CD4-positive, alpha-beta T cell (primary cell): ENCODE measurements at regions not wholly inside any gene's neighbourhood (a gene's known extent, or its start where the extent isn't known, plus 50 kb on each side); places are given as distances from the start of the nearest gene placed in this dataset.

Source experiments
- ATAC-seq: fragments of 200-7000 bp; cut with Tn5 transposase; one replicate; pipeline ENCODE4 v1.10.0; 2022; ENCODE audit warnings: mild to moderate bottlenecking; ENCODE audit not compliant: poor library complexity
- CTCF ChIA-PET: fragments of 350-600 bp; sonication (Branson Sonifier 250); formaldehyde crosslinking; loops from one replicate; lab custom pipeline; 2021; ENCODE audit warnings: antibody characterized with exemption, inconsistent platforms; lab: Charles Lee
- POLR2A ChIA-PET: fragments of 350-600 bp; sonication (Branson Sonifier 250); formaldehyde crosslinking; loops from one replicate; lab custom pipeline; 2021; ENCODE audit warnings: antibody characterized with exemption, inconsistent platforms; lab: Charles Lee
- DNase-seq, 14 experiments: peaks; one replicate each; pipeline ENCODE4 v3.0.0-alpha.2; 2013 to 2020; ENCODE audit warnings: mixed read lengths in 2 of 14
- H3K27ac ChIP-seq, 2 donors: one replicate each; pipeline versions ENCODE4 v1.5.1 to v1.7.0; 2013; ENCODE audit warnings: low read length in 2 of 2, low read depth in 1 of 2, mild to moderate bottlenecking in 1 of 2
- H3K27me3 ChIP-seq, 2 experiments: 1 replicate in 1 of 2; 2 replicates in 1 of 2; pipeline versions ENCODE4 v1.6.1 to v1.7.0; 2013; ENCODE audit warnings: low read length in 2 of 2, control low read depth in 1 of 2, mild to moderate bottlenecking in 1 of 2, moderate library complexity in 1 of 2; ENCODE audit not compliant: insufficient read depth in 2 of 2, control insufficient read depth in 1 of 2
- H3K36me3 ChIP-seq: one replicate; pipeline ENCODE4 v1.6.1; 2013; ENCODE audit warnings: low read length, control low read depth; ENCODE audit not compliant: insufficient read depth
- H3K4me1 ChIP-seq: one replicate; pipeline ENCODE4 v1.6.1; 2013; ENCODE audit warnings: low read length, control low read depth; ENCODE audit not compliant: insufficient read depth
- H3K4me3 ChIP-seq: one replicate; pipeline ENCODE4 v1.5.1; 2013; ENCODE audit warnings: mild to moderate bottlenecking, low read length, moderate library complexity
- H3K9me3 ChIP-seq, 2 experiments: 1 replicate in 1 of 2; 2 replicates in 1 of 2; pipeline versions ENCODE4 v1.6.1 to v1.7.0; 2013; ENCODE audit warnings: low read length in 2 of 2, mild to moderate bottlenecking in 2 of 2, control low read depth in 1 of 2, moderate library complexity in 1 of 2; ENCODE audit not compliant: control insufficient read depth in 1 of 2, insufficient read depth in 1 of 2
- H3K27ac Mint-ChIP-seq: one replicate; pipeline ENCODE4 v1.8.0; 2020; ENCODE audit warnings: mixed read lengths
- H3K27me3 Mint-ChIP-seq: one replicate; pipeline ENCODE4 v1.8.0; 2021; ENCODE audit warnings: mixed read lengths
- H3K36me3 Mint-ChIP-seq: one replicate; pipeline ENCODE4 v1.8.0; 2021; ENCODE audit warnings: low read depth, mixed read lengths
- H3K4me1 Mint-ChIP-seq: one replicate; pipeline ENCODE4 v1.8.0; 2021; ENCODE audit warnings: low read depth, mixed read lengths
- H3K4me3 Mint-ChIP-seq: one replicate; pipeline ENCODE4 v1.8.0; 2020; ENCODE audit warnings: mild to moderate bottlenecking, mixed read lengths
- H3K9me3 Mint-ChIP-seq: one replicate; pipeline ENCODE4 v1.8.0; 2020; ENCODE audit warnings: mixed read lengths
- CTCF ChIP-seq: fragments of 200-600 bp; IDR thresholded peaks from one replicate; pipeline ENCODE4 v1.8.0; 2022; ENCODE audit warnings: antibody characterized with exemption, mild to moderate bottlenecking
- intact Hi-C, 2 experiments: fragments of 100-400 bp; cut with DNase I in 1 of 2; cut with micrococcal nuclease in 1 of 2; formaldehyde crosslinking; loops; one replicate each; pipeline versions ENCODE4 v1.15.1 to v1.9.0; 2023 to 2025; cut with DNase I, micrococcal nuclease

GRCh38 chr12:90499795-90500194 lies 455.2 kb downstream of the CCER1 start:
- intact Hi-C loops = no loop called here
- no peaks in the 10 kb centered on the region for H3K4me1 Mint-ChIP-seq
- Histone ChIP-seq H3K4me1 (no peaks in the 10 kb centered on the region), H3K9me3 (no peaks in the 10 kb centered on the region), H3K36me3 (no peaks in the 10 kb centered on the region), H3K27me3 (no peaks in the 10 kb centered on the region), H3K4me3 (no peak overlapping the region), H3K27ac (no peak overlapping the region)
- ChIA-PET POLR2A (no interaction called here), CTCF (no interaction called here)
- H3K27ac Mint-ChIP-seq = no peak overlapping the region
- H3K36me3 Mint-ChIP-seq = no peaks in the 10 kb centered on the region
- no peak for TF ChIP-seq CTCF
- H3K27me3 Mint-ChIP-seq = no peaks in the 10 kb centered on the region
- DNase-seq (no peak), ATAC-seq (no peak)
- no peak overlapping the region for H3K4me3 Mint-ChIP-seq
- H3K9me3 Mint-ChIP-seq = no peaks in the 10 kb centered on the region

DNA sequence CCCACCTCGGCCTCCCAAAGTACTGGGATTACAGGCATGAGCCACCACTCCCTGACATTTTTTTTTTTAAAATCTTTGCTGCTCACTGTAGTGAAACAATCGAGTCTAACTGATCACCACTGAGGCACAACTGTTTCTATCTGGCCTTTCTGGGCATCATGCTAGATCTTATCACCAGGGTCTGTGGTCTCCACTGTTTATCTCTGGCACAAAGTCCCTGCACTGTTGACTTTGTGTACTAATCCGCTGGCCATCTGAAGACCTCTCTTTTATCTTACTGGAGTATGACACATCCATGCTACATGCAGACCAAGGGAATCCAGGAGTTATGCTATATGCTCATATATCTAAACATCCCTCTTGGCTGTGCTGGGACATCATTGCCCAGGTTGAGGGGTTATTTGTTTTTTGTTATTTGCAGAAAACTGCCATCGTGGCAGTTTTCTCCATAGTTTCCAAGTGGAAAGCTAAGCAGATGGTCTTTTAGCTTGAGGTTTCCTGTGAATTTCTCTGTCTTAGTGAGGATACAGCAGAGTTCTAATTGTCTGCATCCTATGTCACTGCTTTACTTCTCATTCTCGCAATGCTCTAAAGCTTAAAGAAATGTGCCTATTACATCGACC lies 456.9 kb downstream of the CCER1 start:
- no peaks in the 10 kb centered on the region for H3K9me3 ChIP-seq
- H3K4me1 Mint-ChIP-seq = no peaks in the 10 kb centered on the region
- no peak for TF ChIP-seq CTCF
- DNase-seq (no peak), ATAC-seq (no peak)
- no peaks in the 10 kb centered on the region for H3K36me3 Mint-ChIP-seq
- intact Hi-C loops = no loop called here
- no peak overlapping the region for H3K27ac ChIP-seq
- H3K4me1 ChIP-seq = no peaks in the 10 kb centered on the region
- H3K36me3 ChIP-seq = no peaks in the 10 kb centered on the region
- no peaks in the 10 kb centered on the region for H3K27me3 ChIP-seq
- no peak overlapping the region for H3K27ac Mint-ChIP-seq
- H3K27me3 Mint-ChIP-seq = no peaks in the 10 kb centered on the region
- CTCF ChIA-PET = no interaction called here
- H3K9me3 Mint-ChIP-seq = no peaks in the 10 kb centered on the region
- POLR2A ChIA-PET = no interaction called here
- no peak overlapping the region for H3K4me3 Mint-ChIP-seq
- no peak overlapping the region for H3K4me3 ChIP-seq

DNA sequence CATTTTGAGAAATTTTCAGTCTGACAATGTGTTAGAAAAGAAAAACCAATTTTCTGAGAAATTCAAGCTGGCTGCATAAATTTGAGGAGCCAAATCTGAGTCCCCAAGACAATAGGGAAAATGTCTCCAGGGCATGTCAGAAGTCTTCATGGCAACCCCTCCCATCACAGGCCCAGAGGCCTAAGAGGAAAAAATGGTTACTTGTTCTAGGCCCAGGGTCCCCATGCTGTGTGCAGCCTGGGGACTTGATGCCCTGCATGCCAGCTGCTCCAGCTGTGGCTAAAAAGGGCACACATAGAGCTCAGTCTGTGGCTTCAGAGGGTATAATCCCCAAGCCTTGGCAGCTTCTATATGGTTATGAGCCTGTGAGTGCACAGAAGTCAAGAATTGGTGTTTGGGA lies 464.6 kb downstream of the CCER1 start:
- intact Hi-C loops = no loop called here
- POLR2A ChIA-PET = no interaction called here
- H3K4me3 Mint-ChIP-seq = no peak overlapping the region
- H3K36me3 Mint-ChIP-seq = no peaks in the 10 kb centered on the region
- Histone ChIP-seq H3K4me3 (no peak overlapping the region), H3K27me3 (no peaks in the 10 kb centered on the region), H3K27ac (no peak overlapping the region), H3K36me3 (no peaks in the 10 kb centered on the region), H3K9me3 (peaks cover 4 to 8% of the 10 kb centered on the region in 2 experiments), H3K4me1 (no peaks in the 10 kb centered on the region)
- no peaks in the 10 kb centered on the region for H3K27me3 Mint-ChIP-seq
- CTCF ChIA-PET = no interaction called here
- peaks cover 2% of the 10 kb centered on the region for H3K9me3 Mint-ChIP-seq
- no peak for TF ChIP-seq CTCF
- DNase-seq (no peak), ATAC-seq (no peak)
- H3K4me1 Mint-ChIP-seq = no peaks in the 10 kb centered on the region
- H3K27ac Mint-ChIP-seq = no peak overlapping the region
